IMR-90 (cell line): ENCODE measurements at regions not wholly inside any gene's neighbourhood (a gene's known extent, or its start where the extent isn't known, plus 50 kb on each side); places are given as distances from the start of the nearest gene placed in this dataset.

ENCODE experiments used
- ATAC-seq: fragments of 200-7000 bp; cut with Tn5 transposase; 2 replicates; pipeline ENCODE4 v1.9.1; 2020; ENCODE audit warnings: low read depth, mild to moderate bottlenecking, moderate library complexity
- BruUV-seq: library from RNA; stranded (reverse); fragments of 400-500 nt; replicated peaks from 2 replicates; lab custom pipeline; 2021; lab: Mats Ljungman, UMichigan
- CTCF ChIA-PET: fragments of 300-600 bp; formaldehyde crosslinking; extraction: SDS; loops from one replicate; lab custom pipeline; 2021; ENCODE audit warnings: antibody characterized with exemption; lab: Yijun Ruan, JAX
- POLR2A ChIA-PET: fragments of 300-600 bp; sonication (Branson Sonifier 250); formaldehyde crosslinking; loops from one replicate; lab custom pipeline; 2022; ENCODE audit warnings: antibody characterized with exemption; ENCODE audit not compliant: unreplicated experiment; lab: Charles Lee
- DNase-seq: peaks from one replicate; pipeline ENCODE4 v3.0.0; 2013
- H2AFZ ChIP-seq: replicated peaks from 2 replicates; pipeline ENCODE3; 2013; ENCODE audit warnings: low read length, mild to moderate bottlenecking; ENCODE audit not compliant: poor library complexity
- H2AK5ac ChIP-seq: 2 replicates; pipeline ENCODE4 v1.6.1; 2013; ENCODE audit warnings: low read depth, low read length, inconsistent platforms
- H2AK9ac ChIP-seq: replicated peaks from 2 replicates; pipeline ENCODE3; 2013; ENCODE audit warnings: mild to moderate bottlenecking, low read depth, low read length, moderate library complexity; ENCODE audit not compliant: poor library complexity
- H2BK120ac ChIP-seq: 2 replicates; pipeline ENCODE4 v1.6.1; 2013; ENCODE audit warnings: low read depth, low read length, inconsistent platforms
- H2BK15ac ChIP-seq: 3 replicates; pipeline ENCODE4 v1.6.1; 2013; ENCODE audit warnings: low read depth, low read length, inconsistent platforms
- H2BK20ac ChIP-seq: 2 replicates; pipeline ENCODE4 v1.6.1; 2013; ENCODE audit warnings: low read depth, mild to moderate bottlenecking, inconsistent platforms, low read length, moderate library complexity
- H2BK5ac ChIP-seq: 2 replicates; pipeline ENCODE4 v1.6.1; 2013; ENCODE audit warnings: mild to moderate bottlenecking, low read depth, low read length, inconsistent platforms; ENCODE audit not compliant: poor library complexity, severe bottlenecking
- H3K14ac ChIP-seq: replicated peaks from 2 replicates; pipeline ENCODE4 v1.6.1; 2013; ENCODE audit warnings: low read depth, low read length, inconsistent platforms
- H3K18ac ChIP-seq: 2 replicates; pipeline ENCODE4 v1.6.1; 2013; ENCODE audit warnings: low read depth, low read length, control low read depth
- H3K23ac ChIP-seq: 2 replicates; pipeline ENCODE4 v1.6.1; 2013; ENCODE audit warnings: low read depth, low read length, inconsistent platforms
- H3K27ac ChIP-seq: 2 replicates; pipeline ENCODE4 v1.5.1; 2013; ENCODE audit warnings: mild to moderate bottlenecking, control low read depth, low read length; ENCODE audit not compliant: insufficient read depth
- H3K27me3 ChIP-seq: 2 replicates; pipeline ENCODE4 v1.6.1; 2013; ENCODE audit warnings: low read length; ENCODE audit not compliant: control insufficient read depth, insufficient read depth
- H3K36me3 ChIP-seq: 2 replicates; pipeline ENCODE4 v1.6.1; 2013; ENCODE audit warnings: low read length, mixed read lengths; ENCODE audit not compliant: control insufficient read depth, insufficient read depth
- H3K4ac ChIP-seq: 2 replicates; pipeline ENCODE4 v1.6.1; 2013; ENCODE audit warnings: low read depth, low read length, inconsistent platforms
- H3K4me1 ChIP-seq: 2 replicates; pipeline ENCODE4 v1.6.1; 2013; ENCODE audit warnings: low read length, mixed read lengths; ENCODE audit not compliant: control insufficient read depth, insufficient read depth
- H3K4me2 ChIP-seq: 2 replicates; pipeline ENCODE4 v1.6.1; 2013; ENCODE audit warnings: low read depth, mild to moderate bottlenecking, control low read depth, low read length, moderate library complexity
- H3K4me3 ChIP-seq: 2 replicates; pipeline ENCODE4 v1.5.1; 2013; ENCODE audit warnings: low read depth, mild to moderate bottlenecking, control low read depth, low read length, moderate library complexity; ENCODE audit not compliant: insufficient read depth
- H3K56ac ChIP-seq: 2 replicates; pipeline ENCODE4 v1.6.1; 2013; ENCODE audit warnings: low read length, inconsistent platforms; ENCODE audit not compliant: insufficient read depth; ENCODE audit errors: extremely low read depth
- H3K79me1 ChIP-seq, 2 experiments: 2 replicates each; pipeline ENCODE4 v1.6.1; 2013; ENCODE audit warnings: low read length in 2 of 2, inconsistent platforms in 1 of 2, low read depth in 1 of 2
- H3K9ac ChIP-seq: 2 replicates; pipeline ENCODE4 v1.6.1; 2013; ENCODE audit warnings: low read depth, low read length, control low read depth
- H3K9me1 ChIP-seq: 2 replicates; pipeline ENCODE4 v1.6.1; 2013; ENCODE audit warnings: low read length, inconsistent platforms; ENCODE audit not compliant: insufficient read depth
- H3K9me3 ChIP-seq: 2 replicates; pipeline ENCODE4 v1.6.1; 2013; ENCODE audit warnings: low read length; ENCODE audit not compliant: control insufficient read depth, insufficient read depth
- H4K20me1 ChIP-seq: 2 replicates; pipeline ENCODE4 v1.6.1; 2013; ENCODE audit warnings: low read length, inconsistent platforms; ENCODE audit not compliant: insufficient read depth
- H4K5ac ChIP-seq: 2 replicates; pipeline ENCODE4 v1.6.1; 2013; ENCODE audit warnings: mild to moderate bottlenecking, low read depth, low read length, control low read depth
- H4K8ac ChIP-seq, 2 experiments: 2 replicates each; pipeline ENCODE4 v1.6.1; 2013; ENCODE audit warnings: low read depth in 2 of 2, low read length in 2 of 2, control low read depth in 1 of 2, inconsistent platforms in 1 of 2
- H4K91ac ChIP-seq: 2 replicates; pipeline ENCODE4 v1.6.1; 2013; ENCODE audit warnings: low read depth, low read length, inconsistent platforms; ENCODE audit not compliant: insufficient read depth
- CEBPB ChIP-seq: IDR thresholded peaks from 2 replicates; pipeline ENCODE4 v1.6.1; 2012; ENCODE audit warnings: low read depth, low read length, improper control_type of control experiment
- CHD1 ChIP-seq: IDR thresholded peaks from 2 replicates; pipeline ENCODE4 v1.6.1; 2012; ENCODE audit warnings: low read depth, low read length, improper control_type of control experiment
- CTCF ChIP-seq: conservative IDR thresholded peaks from 2 replicates; pipeline ENCODE4 v1.5.1; 2012; ENCODE audit warnings: mild to moderate bottlenecking, low read depth, low read length, improper control_type of control experiment
- ELK1 ChIP-seq: fragments of 150-350 bp; IDR thresholded peaks from 2 replicates; pipeline ENCODE4 v1.6.1; 2016; ENCODE audit warnings: low read depth, mild to moderate bottlenecking, low read length, moderate library complexity, borderline replicate concordance
- FOS ChIP-seq: fragments of 150-350 bp; IDR thresholded peaks from 2 replicates; pipeline ENCODE4 v1.6.1; 2016; ENCODE audit warnings: low read depth, low read length
- MAFK ChIP-seq: IDR thresholded peaks from 2 replicates; pipeline ENCODE4 v1.6.1; 2012; ENCODE audit warnings: low read depth, low read length, improper control_type of control experiment
- MXI1 ChIP-seq: IDR thresholded peaks from 2 replicates; pipeline ENCODE4 v1.6.1; 2012; ENCODE audit warnings: low read depth, mild to moderate bottlenecking, low read length, moderate library complexity, borderline replicate concordance
- NFE2L2 ChIP-seq: fragments of 150-350 bp; IDR thresholded peaks from 2 replicates; pipeline ENCODE4 v1.6.1; 2016; ENCODE audit warnings: low read depth, mild to moderate bottlenecking, low read length
- RAD21 ChIP-seq: IDR thresholded peaks from 2 replicates; pipeline ENCODE4 v1.6.1; 2012; ENCODE audit warnings: low read length, improper control_type of control experiment
- RCOR1 ChIP-seq: IDR thresholded peaks from 2 replicates; pipeline ENCODE4 v1.6.1; 2012; ENCODE audit warnings: mild to moderate bottlenecking, low read length, improper control_type of control experiment; ENCODE audit not compliant: insufficient replicate concordance
- SMC3 ChIP-seq: fragments of 150-350 bp; IDR thresholded peaks from 2 replicates; pipeline ENCODE4 v1.6.1; 2016; ENCODE audit warnings: low read depth, mild to moderate bottlenecking, antibody characterized with exemption, low read length, moderate library complexity
- USF2 ChIP-seq: fragments of 150-350 bp; IDR thresholded peaks from 2 replicates; pipeline ENCODE4 v1.6.1; 2017; ENCODE audit warnings: mild to moderate bottlenecking, antibody characterized with exemption, low read length, low read depth
- dilution Hi-C: fragments of 300-500 bp; cut with HindIII; formaldehyde crosslinking; loops from one replicate; pipeline ENCODE4 v1.14.3; 2018; ENCODE audit warnings: low sequenced_read_pairs; ENCODE audit not compliant: unreplicated experiment
- in situ Hi-C: fragments of 300-500 bp; cut with MboI; formaldehyde crosslinking; loops from 3 replicates; pipeline ENCODE4 v1.14.3; 2019; ENCODE audit warnings: low sequenced_read_pairs, inconsistent platforms, mixed read lengths
- intact Hi-C: fragments of 100-400 bp; cut with micrococcal nuclease; formaldehyde crosslinking; loops from 2 replicates; pipeline ENCODE4 v1.10.0; 2022

GRCh38 chr10:44668336-44668735 lies 242.8 kb upstream of the TMEM72 start:
- H3K79me1 ChIP-seq = no peaks in the 10 kb centered on the region
- H2AK9ac ChIP-seq = no peak overlapping the region
- ChIA-PET CTCF (no interaction called here), POLR2A (no interaction called here)
- H4K8ac ChIP-seq = no peak overlapping the region
- dilution Hi-C loops = no loop called here
- H2BK15ac ChIP-seq = no peak overlapping the region
- no peak overlapping the region for H3K23ac ChIP-seq
- H4K91ac ChIP-seq = no peak overlapping the region
- H3K9me3 ChIP-seq = peaks cover 3% of the 10 kb centered on the region; the same call in 1 of the 2 replicates
- intact Hi-C loops = no loop called here
- H3K14ac ChIP-seq = no peak overlapping the region
- no peak overlapping the region for H3K56ac ChIP-seq
- no peak overlapping the region for H2AK5ac ChIP-seq
- no peaks in the 10 kb centered on the region for H4K20me1 ChIP-seq
- H3K18ac ChIP-seq = no peak overlapping the region
- H3K4ac ChIP-seq = no peak overlapping the region
- no peak overlapping the region for H2BK120ac ChIP-seq
- no peak overlapping the region for H2AFZ ChIP-seq
- H3K9me1 ChIP-seq = no peaks in the 10 kb centered on the region
- no peak overlapping the region for H2BK5ac ChIP-seq
- peaks cover 2% of the 10 kb centered on the region; the same call in 1 of the 2 replicates for H3K27me3 ChIP-seq
- no TSS peak for BruUV-seq
- H3K4me1 ChIP-seq = no peaks in the 10 kb centered on the region; the same call in 1 of the 2 replicates
- in situ Hi-C loops = no loop called here
- no peak overlapping the region for H3K4me2 ChIP-seq
- DNase-seq = no peak
- H3K4me3 ChIP-seq = no peak overlapping the region
- no peak overlapping the region for H3K27ac ChIP-seq
- TF ChIP-seq MXI1 = no peak
- TF ChIP-seq CHD1 = no peak
- TF ChIP-seq RCOR1 = no peak
- TF ChIP-seq FOS = no peak
- TF ChIP-seq ELK1 = no peak
- TF ChIP-seq NFE2L2 = no peak
- TF ChIP-seq CEBPB = no peak
- no peak for TF ChIP-seq USF2
- no peak for TF ChIP-seq SMC3
- TF ChIP-seq RAD21 = no peak
- no peak for TF ChIP-seq MAFK
- TF ChIP-seq CTCF = no peak
- H4K5ac ChIP-seq = no peak overlapping the region
- ATAC-seq = no peak
- H2BK20ac ChIP-seq = no peak overlapping the region
- no peaks in the 10 kb centered on the region for H3K36me3 ChIP-seq
- no peak overlapping the region for H3K9ac ChIP-seq
